BLaER1 treated with 17β-estradiol and CSF1 and Interleukin-3, amounts not matched to agents 10 nM and 100 nM (cell line): ENCODE measurements at regions not wholly inside any gene's neighbourhood (a gene's known extent, or its start where the extent isn't known, plus 50 kb on each side); places are given as distances from the start of the nearest gene placed in this dataset.

Source experiments
- H3K27ac ChIP-seq, 11 experiments: shearing (Covaris generic); formaldehyde crosslinking; 2 replicates each; pipeline ENCODE4 v1.8.1; 2022
- H3K27me3 ChIP-seq, 11 experiments: shearing (Covaris generic); formaldehyde crosslinking; 2 replicates each; pipeline ENCODE4 v1.8.1; 2022
- H3K36me3 ChIP-seq, 11 experiments: shearing (Covaris generic); formaldehyde crosslinking; 2 replicates each; pipeline ENCODE4 v1.8.1; 2022
- H3K4me1 ChIP-seq, 10 experiments: shearing (Covaris generic); formaldehyde crosslinking; 2 replicates each; pipeline ENCODE4 v1.8.1; 2022
- H3K4me2 ChIP-seq, 11 experiments: shearing (Covaris generic); formaldehyde crosslinking; 2 replicates each; pipeline ENCODE4 v1.8.1; 2022
- H3K4me3 ChIP-seq, 10 experiments: shearing (Covaris generic); formaldehyde crosslinking; 2 replicates each; pipeline ENCODE4 v1.8.1; 2022
- H3K9ac ChIP-seq, 11 experiments: shearing (Covaris generic); formaldehyde crosslinking; 2 replicates each; pipeline ENCODE4 v1.8.1; 2022
- H3K9me3 ChIP-seq, 11 experiments: shearing (Covaris generic); formaldehyde crosslinking; replicated peaks in 1 of 11; 2 replicates each; pipeline ENCODE4 v1.8.1; 2022
- H4K20me1 ChIP-seq, 11 experiments: shearing (Covaris generic); formaldehyde crosslinking; 2 replicates each; pipeline ENCODE4 v1.8.1; 2022
- Cebpa-rat ChIP-seq, 11 experiments: shearing (Covaris generic); IDR thresholded peaks; 2 replicates each; pipeline ENCODE4 v1.8.1; 2022

DNA sequence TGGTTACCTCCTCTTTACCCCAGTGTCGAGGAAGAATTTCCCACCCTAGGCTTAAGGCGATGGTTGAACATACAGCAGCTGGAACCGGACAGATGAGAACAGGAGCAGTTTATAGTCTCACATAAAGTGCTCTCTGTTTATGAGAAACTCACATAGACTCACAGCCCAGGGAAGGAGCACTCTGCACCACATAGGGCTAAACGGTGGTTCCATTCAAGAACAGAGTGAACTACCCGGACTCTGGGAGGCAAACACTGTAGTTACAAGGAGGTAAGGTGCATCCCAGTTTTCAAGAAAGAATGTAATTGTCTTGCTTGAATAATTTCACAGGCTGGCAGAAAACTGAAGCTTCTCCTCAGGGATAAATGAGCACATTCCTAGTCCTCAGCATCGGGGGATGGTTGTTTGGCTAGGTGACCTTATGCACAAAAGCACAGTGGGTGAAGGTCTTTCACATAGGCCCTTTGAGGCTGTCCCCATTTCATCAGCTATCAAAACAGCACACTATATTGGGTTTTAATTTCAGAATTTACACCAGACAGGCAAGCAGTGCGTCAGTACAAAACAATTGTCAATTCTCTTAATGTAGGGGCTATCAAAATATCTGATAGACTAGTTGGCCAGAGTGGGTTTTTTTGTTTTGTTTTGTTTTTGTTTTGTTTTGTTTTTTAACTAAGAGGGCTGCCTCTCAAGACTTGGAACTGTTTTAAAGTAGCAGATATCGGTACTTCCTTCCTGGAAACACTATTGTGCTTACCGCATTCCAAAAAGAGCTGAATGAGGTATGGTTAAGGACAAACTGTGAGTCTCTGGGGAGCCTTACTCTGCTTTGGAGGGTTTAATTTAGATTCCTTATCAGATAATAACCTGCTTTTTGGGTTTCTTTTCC, 918.1 kb upstream of the CDH8 start:
- H3K27me3 ChIP-seq: no peaks in the 10 kb centered on the region
- peaks cover 4 to 38% (median 26%) of the 10 kb centered on the region in 10 experiments; a peak in 19 of 20 replicates for H3K4me1 ChIP-seq
- peak overlapping the region in 1 of 10 experiments; percentile 25; a peak in 1 of 20 replicates for H3K4me3 ChIP-seq
- H3K27ac ChIP-seq: peak overlapping the region in 5 of 11 experiments; percentile 8 to 54 (median 38); a peak in 7 of 22 replicates
- no peaks in the 10 kb centered on the region; a peak in 1 of 22 replicates for H3K36me3 ChIP-seq
- H3K9ac ChIP-seq: 0 out of 22 replicates have a peak overlapping the region, but pooled peaks of 1 of the 11 experiments have one; percentile 20
- H4K20me1 ChIP-seq: no peaks in the 10 kb centered on the region
- no peak for TF ChIP-seq Cebpa-rat (IDR thresholded peaks at IDR 0.05)
- H3K4me2 ChIP-seq: peak overlapping the region; percentile 24 to 82 (median 66); a peak in 21 of 22 replicates
- H3K9me3 ChIP-seq: peaks cover 0 to 23% (median 16%) of the 10 kb centered on the region in 11 experiments; a peak in 15 of 22 replicates

DNA sequence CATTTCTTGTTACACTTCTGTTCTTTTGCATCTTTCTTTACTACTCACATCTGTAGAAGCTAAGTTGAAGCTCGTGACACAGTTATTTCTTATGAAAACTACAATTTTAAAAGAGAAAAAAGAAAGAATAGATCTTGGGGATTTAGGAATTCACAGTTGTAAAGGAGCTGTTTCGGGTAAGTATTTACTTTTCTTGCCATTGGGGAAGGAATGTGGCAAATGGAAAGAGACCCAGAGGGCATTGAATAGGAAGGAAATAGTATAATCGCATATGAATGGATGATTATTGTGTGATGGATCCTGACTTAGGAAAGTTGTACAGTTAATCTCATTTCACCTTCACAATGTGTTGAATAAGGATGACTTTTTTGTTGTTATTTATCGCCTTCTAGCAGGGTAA, 914.1 kb upstream of the CDH8 start:
- no peaks in the 10 kb centered on the region for H3K36me3 ChIP-seq
- H4K20me1 ChIP-seq: no peaks in the 10 kb centered on the region
- peaks cover 4 to 20% (median 13%) of the 10 kb centered on the region in 10 experiments; a peak in 19 of 20 replicates for H3K4me1 ChIP-seq
- H3K27ac ChIP-seq: no peak overlapping the region
- no peak overlapping the region for H3K9ac ChIP-seq
- no peaks in the 10 kb centered on the region for H3K27me3 ChIP-seq
- peaks cover 0 to under 1% (median 0%) of the 10 kb centered on the region in 11 experiments; a peak in 2 of 22 replicates for H3K9me3 ChIP-seq
- no peak for TF ChIP-seq Cebpa-rat (IDR thresholded peaks at IDR 0.05)
- no peak overlapping the region for H3K4me3 ChIP-seq
- no peak overlapping the region for H3K4me2 ChIP-seq

DNA sequence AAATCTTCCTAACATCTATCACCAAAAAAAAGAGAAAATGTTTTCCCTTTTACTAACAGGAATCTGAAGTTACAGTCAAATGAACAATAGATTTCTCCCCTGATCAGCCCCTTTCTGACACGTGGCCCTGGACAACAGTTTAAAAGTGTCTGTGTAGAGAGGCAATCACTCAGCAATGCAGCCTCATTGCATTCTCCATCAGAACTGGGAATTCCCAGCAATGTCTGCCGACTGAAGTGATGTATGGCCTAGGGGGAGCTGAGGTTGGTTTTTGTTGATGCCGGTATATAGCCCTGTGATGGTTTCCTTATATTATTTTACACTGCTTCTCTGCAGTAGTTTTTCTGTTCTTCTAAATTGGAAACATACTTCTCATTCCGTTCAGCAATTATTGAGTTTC, 904.3 kb upstream of the CDH8 start:
- TF ChIP-seq Cebpa-rat (IDR thresholded peaks at IDR 0.05): no peak
- Histone ChIP-seq H3K4me1 (no peaks in the 10 kb centered on the region), H4K20me1 (no peaks in the 10 kb centered on the region), H3K36me3 (no peaks in the 10 kb centered on the region), H3K9ac (no peak overlapping the region), H3K4me3 (no peak overlapping the region), H3K9me3 (no peaks in the 10 kb centered on the region), H3K4me2 (no peak overlapping the region), H3K27ac (no peak overlapping the region), H3K27me3 (no peaks in the 10 kb centered on the region)

DNA sequence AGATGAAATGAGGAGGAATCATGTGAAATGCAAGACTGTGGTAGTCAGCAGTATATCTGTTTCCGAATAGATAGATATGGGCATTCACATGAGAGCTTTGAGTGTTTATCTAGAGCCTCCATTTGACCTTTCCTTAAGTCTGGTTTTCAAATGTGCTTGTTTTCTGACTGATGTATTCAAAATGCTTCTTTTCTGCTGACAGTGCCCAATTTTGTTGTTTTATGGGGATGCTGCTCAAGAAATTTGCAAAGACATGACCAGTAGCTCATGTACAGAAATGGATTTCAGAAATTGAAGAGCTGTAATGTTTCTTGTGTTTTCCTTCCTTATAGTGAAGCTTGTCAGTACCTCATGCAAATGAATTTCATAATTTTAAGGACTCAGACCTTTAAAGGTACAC, 903.4 kb upstream of the CDH8 start:
- no peaks in the 10 kb centered on the region for H4K20me1 ChIP-seq
- no peak for TF ChIP-seq Cebpa-rat (IDR thresholded peaks at IDR 0.05)
- H3K27me3 ChIP-seq: no peaks in the 10 kb centered on the region
- H3K4me2 ChIP-seq: no peak overlapping the region
- no peak overlapping the region for H3K9ac ChIP-seq
- H3K36me3 ChIP-seq: no peaks in the 10 kb centered on the region
- H3K9me3 ChIP-seq: no peaks in the 10 kb centered on the region
- no peaks in the 10 kb centered on the region for H3K4me1 ChIP-seq
- H3K4me3 ChIP-seq: no peak overlapping the region
- no peak overlapping the region for H3K27ac ChIP-seq

DNA sequence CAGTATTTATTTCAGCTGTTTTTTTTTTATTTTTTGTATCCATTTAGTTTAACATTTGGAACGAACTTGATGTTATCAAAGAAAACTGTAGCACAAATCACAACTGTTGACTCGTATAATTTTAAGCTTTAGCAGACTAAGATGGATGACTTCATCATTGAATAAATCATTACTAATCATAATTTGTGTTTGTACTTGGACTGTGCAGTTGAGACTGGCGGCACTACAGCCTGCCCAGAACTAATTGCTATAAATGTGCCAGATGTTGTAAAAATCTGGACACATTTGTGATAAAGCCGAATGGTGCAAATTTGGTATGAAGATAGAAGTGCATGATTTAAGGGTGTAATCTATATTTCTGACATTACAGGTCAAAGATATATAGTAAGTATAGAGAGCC, 897.7 kb upstream of the CDH8 start:
- Histone ChIP-seq H3K9ac (no peak overlapping the region), H3K27ac (no peak overlapping the region), H3K4me1 (peaks cover 0 to 6% (median 2%) of the 10 kb centered on the region in 10 experiments; a peak in 4 of 20 replicates), H3K27me3 (no peaks in the 10 kb centered on the region), H3K4me2 (no peak overlapping the region), H4K20me1 (no peaks in the 10 kb centered on the region), H3K9me3 (no peaks in the 10 kb centered on the region), H3K4me3 (no peak overlapping the region), H3K36me3 (no peaks in the 10 kb centered on the region)
- TF ChIP-seq Cebpa-rat (IDR thresholded peaks at IDR 0.05): no peak

DNA sequence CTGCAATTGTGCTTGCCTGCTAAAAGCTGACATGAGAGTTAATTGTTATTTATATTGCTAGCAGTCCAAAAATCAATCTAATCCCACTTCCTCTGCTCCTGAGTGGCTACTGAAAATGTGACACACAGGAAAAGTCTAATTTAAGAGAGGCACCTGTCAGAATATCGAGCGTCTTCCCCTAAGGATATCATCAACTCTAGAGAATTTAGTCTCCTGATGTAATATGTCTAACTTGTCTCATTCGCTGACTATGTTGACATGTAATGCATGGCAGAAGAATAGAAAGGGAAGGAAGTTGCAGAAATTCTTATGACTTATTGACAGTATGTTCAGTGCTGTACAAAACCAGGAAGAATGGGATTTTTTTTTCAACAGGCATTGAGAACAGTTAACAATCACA, 893.4 kb upstream of the CDH8 start:
- Histone ChIP-seq H3K9me3 (no peaks in the 10 kb centered on the region), H3K36me3 (no peaks in the 10 kb centered on the region), H4K20me1 (no peaks in the 10 kb centered on the region), H3K9ac (no peak overlapping the region), H3K4me3 (no peak overlapping the region), H3K27me3 (no peaks in the 10 kb centered on the region), H3K4me2 (0 out of 22 replicates have a peak overlapping the region, but pooled peaks of 5 of the 11 experiments have one; percentile 0 to 8 (median 4)), H3K27ac (no peak overlapping the region), H3K4me1 (peaks cover 0 to 6% (median 2%) of the 10 kb centered on the region in 10 experiments; a peak in 4 of 20 replicates)
- no peak for TF ChIP-seq Cebpa-rat (IDR thresholded peaks at IDR 0.05)

DNA sequence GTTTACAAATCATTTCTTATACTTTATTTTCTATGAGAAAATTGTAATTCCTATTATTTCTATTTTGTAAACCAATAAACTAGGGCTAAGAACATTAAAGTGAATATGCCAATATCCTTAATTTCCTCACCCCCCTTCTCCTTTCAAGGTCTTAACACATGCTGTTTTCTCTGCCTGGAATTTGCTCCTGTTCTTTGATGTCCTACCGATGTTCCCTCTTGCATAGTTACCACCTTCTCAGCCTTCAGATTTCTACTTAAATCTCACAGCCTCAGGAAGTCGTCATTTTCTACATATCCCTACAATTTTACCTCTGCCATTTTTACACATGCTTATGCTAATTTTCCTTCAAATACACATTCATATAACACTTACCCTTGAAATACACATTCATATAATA, 890.9 kb upstream of the CDH8 start:
- no peak overlapping the region for H3K9ac ChIP-seq
- no peaks in the 10 kb centered on the region for H4K20me1 ChIP-seq
- H3K27ac ChIP-seq: no peak overlapping the region
- no peak for TF ChIP-seq Cebpa-rat (IDR thresholded peaks at IDR 0.05)
- H3K9me3 ChIP-seq: no peaks in the 10 kb centered on the region
- peaks cover 0 to 6% (median 2%) of the 10 kb centered on the region in 10 experiments; a peak in 4 of 20 replicates for H3K4me1 ChIP-seq
- H3K36me3 ChIP-seq: no peaks in the 10 kb centered on the region
- no peak overlapping the region for H3K4me2 ChIP-seq
- H3K4me3 ChIP-seq: no peak overlapping the region
- H3K27me3 ChIP-seq: no peaks in the 10 kb centered on the region

DNA sequence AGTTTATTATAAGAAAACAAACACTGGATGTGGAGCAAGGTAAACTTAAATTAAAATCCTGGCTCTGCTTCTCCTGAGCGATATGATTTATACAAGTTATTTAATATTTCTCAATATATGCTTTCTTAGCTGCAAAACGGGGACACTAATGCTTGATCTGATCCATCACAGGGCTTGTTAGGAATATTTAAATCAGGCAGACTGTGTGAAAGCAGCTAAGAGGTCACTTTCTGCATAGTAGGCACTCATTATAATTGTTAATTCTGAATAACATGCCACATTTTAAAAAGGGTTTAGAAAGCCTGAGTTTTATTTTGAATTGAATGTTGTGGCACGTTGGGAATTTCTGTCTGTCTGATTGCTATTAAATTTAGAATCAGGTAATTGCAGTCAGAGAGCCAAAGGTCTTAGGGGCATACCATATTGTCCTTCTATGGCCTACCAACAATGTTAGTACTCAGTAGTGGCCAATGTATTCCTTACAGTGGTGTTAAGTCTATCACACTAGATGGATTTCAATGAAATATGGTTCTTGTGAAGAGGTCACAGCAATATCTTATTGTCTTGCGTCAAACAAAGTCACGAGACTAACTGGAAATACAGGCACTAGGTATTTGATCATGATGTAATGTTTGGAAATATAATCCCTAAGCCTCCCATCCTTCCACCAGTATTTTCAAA, 890.0 kb upstream of the CDH8 start:
- no peak overlapping the region for H3K27ac ChIP-seq
- H3K36me3 ChIP-seq: no peaks in the 10 kb centered on the region
- H3K4me3 ChIP-seq: no peak overlapping the region
- H3K9me3 ChIP-seq: no peaks in the 10 kb centered on the region
- H3K4me1 ChIP-seq: peaks cover 0 to 6% (median 2%) of the 10 kb centered on the region in 10 experiments; a peak in 4 of 20 replicates
- no peak for TF ChIP-seq Cebpa-rat (IDR thresholded peaks at IDR 0.05)
- H3K27me3 ChIP-seq: no peaks in the 10 kb centered on the region
- no peaks in the 10 kb centered on the region for H4K20me1 ChIP-seq
- H3K9ac ChIP-seq: no peak overlapping the region
- H3K4me2 ChIP-seq: no peak overlapping the region

DNA sequence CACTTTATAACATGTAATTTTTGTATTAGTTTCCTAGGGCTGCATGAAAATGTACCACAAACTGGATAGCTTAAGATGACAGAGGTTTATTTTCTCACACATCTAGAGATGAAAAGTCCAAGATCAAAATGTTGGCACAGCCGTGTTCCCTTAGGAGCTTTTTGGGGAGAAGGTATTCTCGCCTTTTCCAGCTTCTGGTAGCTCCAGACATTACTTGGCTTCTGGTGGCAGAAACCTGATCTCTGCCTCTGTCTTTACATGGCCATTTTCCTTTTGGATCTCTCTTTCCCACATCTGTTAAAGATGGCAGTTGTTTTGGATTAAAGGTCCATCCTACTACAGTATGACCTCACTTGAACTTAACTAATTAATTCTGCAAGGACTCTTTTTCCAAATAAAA, 885.7 kb upstream of the CDH8 start:
- Histone ChIP-seq H3K27ac (no peak overlapping the region), H3K9me3 (no peaks in the 10 kb centered on the region), H3K4me3 (no peak overlapping the region), H3K36me3 (no peaks in the 10 kb centered on the region), H3K9ac (no peak overlapping the region), H3K27me3 (no peaks in the 10 kb centered on the region), H4K20me1 (no peaks in the 10 kb centered on the region), H3K4me2 (no peak overlapping the region), H3K4me1 (no peaks in the 10 kb centered on the region)
- no peak for TF ChIP-seq Cebpa-rat (IDR thresholded peaks at IDR 0.05)
